SK-N-SH (cell line): ENCODE measurements at regions not wholly inside any gene's neighbourhood (a gene's known extent, or its start where the extent isn't known, plus 50 kb on each side); places are given as distances from the start of the nearest gene placed in this dataset.

Experiments
- CTCF ChIA-PET: fragments of 300-600, 350-600 bp; formaldehyde crosslinking; extraction: SDS; loops from one replicate; lab custom pipeline; 2021; lab: Yijun Ruan, JAX
- POLR2A ChIA-PET: fragments of 350-600 bp; sonication (Branson Sonifier 250); formaldehyde crosslinking; extraction: SDS; loops from one replicate; lab custom pipeline; 2020; ENCODE audit warnings: antibody characterized with exemption, inconsistent platforms; lab: Yijun Ruan, JAX
- DNase-seq: peaks from one replicate; pipeline ENCODE4 v3.0.0; 2012
- H2AFZ ChIP-seq: fragments of 200-600 bp; sonication (generic); 2 replicates; pipeline ENCODE4 v1.8.1; 2016; ENCODE audit warnings: antibody characterized with exemption, mild to moderate bottlenecking, low read depth
- H3F3A ChIP-seq: fragments of 200-600 bp; sonication (generic); replicated peaks from 2 replicates; pipeline ENCODE3; 2016; ENCODE audit warnings: antibody characterized with exemption, mild to moderate bottlenecking; ENCODE audit not compliant: insufficient read depth
- H3K27ac ChIP-seq, 2 experiments: fragments of 200-500 bp in 1 of 2; fragments of 200-600 bp in 1 of 2; sonication (Bioruptor generic) in 1 of 2; sonication (generic), shearing (Covaris generic) in 1 of 2; 2 replicates each; pipeline versions ENCODE4 v1.5.1 to v1.6.1; 2014 to 2016; ENCODE audit warnings: low read depth in 2 of 2, inconsistent platforms in 1 of 2, low read length in 1 of 2, mild to moderate bottlenecking in 1 of 2, mixed read lengths in 1 of 2
- H3K27me3 ChIP-seq: fragments of 200-600 bp; sonication (generic), shearing (Covaris generic); 2 replicates; pipeline ENCODE4 v1.6.1; 2016; ENCODE audit warnings: mixed run types; ENCODE audit not compliant: insufficient read depth
- H3K36me3 ChIP-seq, 2 experiments: fragments of 200-500 bp in 1 of 2; fragments of 200-600 bp in 1 of 2; sonication (Bioruptor generic) in 1 of 2; sonication (generic) in 1 of 2; replicated peaks in 1 of 2; 2 replicates each; pipeline versions ENCODE3 to v1.5.1; 2014 to 2016; ENCODE audit warnings: low read length in 1 of 2, mild to moderate bottlenecking in 1 of 2; ENCODE audit not compliant: insufficient read depth in 2 of 2, control insufficient read depth in 1 of 2
- H3K4me1 ChIP-seq, 2 experiments: fragments of 200-500 bp in 1 of 2; fragments of 200-600 bp in 1 of 2; sonication (Bioruptor generic) in 1 of 2; sonication (generic), shearing (Covaris generic) in 1 of 2; 2 replicates each; pipeline versions ENCODE4 v1.5.1 to v1.6.1; 2014 to 2016; ENCODE audit warnings: low read depth in 1 of 2, low read length in 1 of 2, mixed run types in 1 of 2; ENCODE audit not compliant: insufficient read depth in 2 of 2, control insufficient read depth in 1 of 2
- H3K4me2 ChIP-seq: fragments of 200-600 bp; sonication (generic), shearing (Covaris generic); 2 replicates; pipeline ENCODE4 v1.6.1; 2017; ENCODE audit warnings: mixed run types
- H3K4me3 ChIP-seq, 2 experiments: fragments of 200-500 bp in 1 of 2; fragments of 200-600 bp in 1 of 2; sonication (Bioruptor generic) in 1 of 2; sonication (generic), shearing (Covaris generic) in 1 of 2; 2 replicates each; pipeline versions ENCODE4 v1.5.1 to v1.8.1; 2014 to 2016; ENCODE audit warnings: low read depth in 2 of 2, inconsistent platforms in 1 of 2, low read length in 1 of 2, mild to moderate bottlenecking in 1 of 2, mixed read lengths in 1 of 2, moderate library complexity in 1 of 2
- H3K79me2 ChIP-seq: fragments of 200-600 bp; sonication (generic); 2 replicates; pipeline ENCODE4 v1.8.1; 2017; ENCODE audit warnings: mild to moderate bottlenecking; ENCODE audit not compliant: insufficient read depth
- H3K9ac ChIP-seq: fragments of 200-600 bp; sonication (generic); 2 replicates; pipeline ENCODE4 v1.6.1; 2017; ENCODE audit warnings: mixed run types
- H3K9me2 ChIP-seq: fragments of 200-600 bp; sonication (generic); 2 replicates; pipeline ENCODE4 v1.6.1; 2017; ENCODE audit warnings: mixed run types
- H3K9me3 ChIP-seq: fragments of 200-600 bp; sonication (generic); 2 replicates; pipeline ENCODE4 v1.6.1; 2017; ENCODE audit warnings: mixed run types, mild to moderate bottlenecking, moderate library complexity
- H4K20me1 ChIP-seq: fragments of 200-600 bp; sonication (generic); 2 replicates; pipeline ENCODE4 v1.6.1; 2017; ENCODE audit warnings: mild to moderate bottlenecking, mixed run types; ENCODE audit not compliant: insufficient read depth
- EZH2phosphoT487 ChIP-seq: fragments of 200-600 bp; sonication (generic); IDR thresholded peaks from 2 replicates; pipeline ENCODE4 v1.6.1; 2017; ENCODE audit warnings: low read depth, mixed run types, mild to moderate bottlenecking, antibody characterized with exemption, moderate library complexity, borderline replicate concordance
- GATA2 ChIP-seq: sonication (generic); formaldehyde crosslinking; IDR thresholded peaks from 2 replicates; pipeline ENCODE4 v1.5.0; 2020; ENCODE audit warnings: mild to moderate bottlenecking, missing genetic modification reagents
- JUND ChIP-seq: IDR thresholded peaks from 2 replicates; pipeline ENCODE4 v1.4.0; 2012
- NFIC ChIP-seq: IDR thresholded peaks from 2 replicates; pipeline ENCODE4 v1.4.0; 2012; ENCODE audit warnings: borderline replicate concordance
- RAD21 ChIP-seq: IDR thresholded peaks from 2 replicates; pipeline ENCODE4 v1.6.1; 2012; ENCODE audit warnings: mild to moderate bottlenecking, low read length
- RCOR1 ChIP-seq: fragments of 150-350 bp; IDR thresholded peaks from 2 replicates; pipeline ENCODE4 v1.6.1; 2017; ENCODE audit warnings: antibody characterized with exemption, low read length
- TAF1 ChIP-seq: IDR thresholded peaks from 2 replicates; pipeline ENCODE4 v1.6.1; 2012; ENCODE audit warnings: low read depth, mild to moderate bottlenecking, low read length, moderate library complexity, borderline replicate concordance
- WGBS: methylation state at CpG from one replicate; pipeline ENCODE4 v1.1.6; 2017; ENCODE audit warnings: low lambda C conversion rate; 5-methylcytosine and 5-hydroxymethylcytosine counted together
- TF ChIP-seq, protein P1 (sequence below): IDR thresholded peaks from 2 replicates; pipeline ENCODE4 v1.6.1; 2012; ENCODE audit warnings: mild to moderate bottlenecking, low read depth, low read length, moderate library complexity
- TF ChIP-seq, protein P2 (sequence below): IDR thresholded peaks from 2 replicates; pipeline ENCODE4 v1.4.0; 2012; ENCODE audit warnings: low read depth, borderline replicate concordance
- TF ChIP-seq, protein P3 (sequence below): IDR thresholded peaks from 2 replicates; pipeline ENCODE4 v1.4.0; 2012; ENCODE audit warnings: low read depth

DNA sequence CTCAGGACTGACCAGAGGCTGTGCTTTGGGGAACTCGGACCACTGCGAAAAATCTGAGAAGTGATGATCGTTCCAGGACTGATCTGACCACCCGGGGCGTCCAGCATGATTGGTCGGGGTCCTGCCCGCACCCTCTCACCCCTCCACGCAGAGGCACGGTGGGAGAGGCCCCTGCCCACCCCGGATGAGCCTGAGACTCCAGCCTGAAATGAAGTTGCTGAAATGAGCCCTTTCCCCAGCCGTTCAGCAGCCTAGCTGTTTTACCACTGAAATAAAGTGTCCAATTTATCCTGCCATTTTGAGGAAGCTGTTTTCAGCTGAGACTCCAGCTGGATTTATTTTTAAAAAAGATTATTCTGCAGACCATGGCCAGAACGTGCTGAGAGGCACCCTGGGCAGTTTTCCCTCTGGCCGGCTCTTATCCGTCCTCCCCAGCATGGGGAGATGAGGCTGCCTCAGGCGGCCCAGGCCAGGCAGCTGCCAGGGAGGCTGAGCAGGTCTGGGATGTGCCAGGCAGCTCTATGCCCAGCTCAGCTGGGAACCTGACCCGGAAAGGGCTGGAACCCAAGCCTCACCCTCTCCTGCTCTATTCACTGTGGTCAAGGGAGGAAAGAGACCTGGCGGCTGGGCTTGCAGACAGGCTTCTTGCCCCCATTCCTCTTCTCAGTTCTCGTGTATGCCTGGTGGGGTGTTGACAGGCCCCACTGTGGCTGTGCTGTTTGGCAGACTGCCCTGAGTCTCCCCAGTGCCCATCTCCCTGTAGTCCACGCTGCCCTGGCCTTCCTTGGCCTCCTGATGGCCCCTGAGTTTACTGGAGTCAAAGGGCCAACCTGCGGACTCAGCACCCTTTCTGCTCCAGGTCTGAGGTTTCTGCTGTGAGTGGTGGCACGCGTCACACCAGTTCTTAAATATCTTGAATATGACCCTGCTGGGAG is 161.0 kb upstream of the B3GAT1 start:
- POLR2A ChIA-PET = no interaction called here
- H3F3A ChIP-seq = no peaks in the 10 kb centered on the region
- no peak overlapping the region for H2AFZ ChIP-seq
- TF ChIP-seq, protein P1, sequence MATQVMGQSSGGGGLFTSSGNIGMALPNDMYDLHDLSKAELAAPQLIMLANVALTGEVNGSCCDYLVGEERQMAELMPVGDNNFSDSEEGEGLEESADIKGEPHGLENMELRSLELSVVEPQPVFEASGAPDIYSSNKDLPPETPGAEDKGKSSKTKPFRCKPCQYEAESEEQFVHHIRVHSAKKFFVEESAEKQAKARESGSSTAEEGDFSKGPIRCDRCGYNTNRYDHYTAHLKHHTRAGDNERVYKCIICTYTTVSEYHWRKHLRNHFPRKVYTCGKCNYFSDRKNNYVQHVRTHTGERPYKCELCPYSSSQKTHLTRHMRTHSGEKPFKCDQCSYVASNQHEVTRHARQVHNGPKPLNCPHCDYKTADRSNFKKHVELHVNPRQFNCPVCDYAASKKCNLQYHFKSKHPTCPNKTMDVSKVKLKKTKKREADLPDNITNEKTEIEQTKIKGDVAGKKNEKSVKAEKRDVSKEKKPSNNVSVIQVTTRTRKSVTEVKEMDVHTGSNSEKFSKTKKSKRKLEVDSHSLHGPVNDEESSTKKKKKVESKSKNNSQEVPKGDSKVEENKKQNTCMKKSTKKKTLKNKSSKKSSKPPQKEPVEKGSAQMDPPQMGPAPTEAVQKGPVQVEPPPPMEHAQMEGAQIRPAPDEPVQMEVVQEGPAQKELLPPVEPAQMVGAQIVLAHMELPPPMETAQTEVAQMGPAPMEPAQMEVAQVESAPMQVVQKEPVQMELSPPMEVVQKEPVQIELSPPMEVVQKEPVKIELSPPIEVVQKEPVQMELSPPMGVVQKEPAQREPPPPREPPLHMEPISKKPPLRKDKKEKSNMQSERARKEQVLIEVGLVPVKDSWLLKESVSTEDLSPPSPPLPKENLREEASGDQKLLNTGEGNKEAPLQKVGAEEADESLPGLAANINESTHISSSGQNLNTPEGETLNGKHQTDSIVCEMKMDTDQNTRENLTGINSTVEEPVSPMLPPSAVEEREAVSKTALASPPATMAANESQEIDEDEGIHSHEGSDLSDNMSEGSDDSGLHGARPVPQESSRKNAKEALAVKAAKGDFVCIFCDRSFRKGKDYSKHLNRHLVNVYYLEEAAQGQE = no peak
- TF ChIP-seq JUND = no peak
- TF ChIP-seq, protein P2, sequence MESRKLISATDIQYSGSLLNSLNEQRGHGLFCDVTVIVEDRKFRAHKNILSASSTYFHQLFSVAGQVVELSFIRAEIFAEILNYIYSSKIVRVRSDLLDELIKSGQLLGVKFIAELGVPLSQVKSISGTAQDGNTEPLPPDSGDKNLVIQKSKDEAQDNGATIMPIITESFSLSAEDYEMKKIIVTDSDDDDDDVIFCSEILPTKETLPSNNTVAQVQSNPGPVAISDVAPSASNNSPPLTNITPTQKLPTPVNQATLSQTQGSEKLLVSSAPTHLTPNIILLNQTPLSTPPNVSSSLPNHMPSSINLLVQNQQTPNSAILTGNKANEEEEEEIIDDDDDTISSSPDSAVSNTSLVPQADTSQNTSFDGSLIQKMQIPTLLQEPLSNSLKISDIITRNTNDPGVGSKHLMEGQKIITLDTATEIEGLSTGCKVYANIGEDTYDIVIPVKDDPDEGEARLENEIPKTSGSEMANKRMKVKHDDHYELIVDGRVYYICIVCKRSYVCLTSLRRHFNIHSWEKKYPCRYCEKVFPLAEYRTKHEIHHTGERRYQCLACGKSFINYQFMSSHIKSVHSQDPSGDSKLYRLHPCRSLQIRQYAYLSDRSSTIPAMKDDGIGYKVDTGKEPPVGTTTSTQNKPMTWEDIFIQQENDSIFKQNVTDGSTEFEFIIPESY = no peak
- no peak for TF ChIP-seq NFIC
- TF ChIP-seq RAD21 = no peak
- TF ChIP-seq, protein P3, sequence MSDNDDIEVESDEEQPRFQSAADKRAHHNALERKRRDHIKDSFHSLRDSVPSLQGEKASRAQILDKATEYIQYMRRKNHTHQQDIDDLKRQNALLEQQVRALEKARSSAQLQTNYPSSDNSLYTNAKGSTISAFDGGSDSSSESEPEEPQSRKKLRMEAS = no peak
- TF ChIP-seq GATA2 = no peak
- no peak for TF ChIP-seq EZH2phosphoT487
- TF ChIP-seq TAF1 = no peak
- TF ChIP-seq RCOR1 = no peak
- CTCF ChIA-PET = interaction anchor here (0.6 to 2.0 kb wide), 3 partner anchors 97 to 294 kb away, joined by 3 to 5 read pairs (median 3); no protein-coding TSS in a partner anchor
- peak overlapping the region in 1 of 2 experiments; percentile 16; a peak in 1 of 4 replicates for H3K27ac ChIP-seq
- no peak overlapping the region for H3K4me3 ChIP-seq
- H3K36me3 ChIP-seq = no peaks in the 10 kb centered on the region
- peaks cover 0 to 15% of the 10 kb centered on the region in 2 experiments; a peak in 1 of 4 replicates for H3K4me1 ChIP-seq
- peak; percentile 51 for DNase-seq
- H3K9me3 ChIP-seq = peaks cover 5% of the 10 kb centered on the region
- no peaks in the 10 kb centered on the region for H3K79me2 ChIP-seq
- no peak overlapping the region for H3K4me2 ChIP-seq
- H4K20me1 ChIP-seq = no peaks in the 10 kb centered on the region
- H3K9me2 ChIP-seq = no peaks in the 10 kb centered on the region
- WGBS = 49% methylated on average over 11 of the region's 22 CpGs
- no peak overlapping the region for H3K9ac ChIP-seq
- H3K27me3 ChIP-seq = no peaks in the 10 kb centered on the region
